IMR-90 (cell line): ENCODE measurements at regions not wholly inside any gene's neighbourhood (a gene's known extent, or its start where the extent isn't known, plus 50 kb on each side); places are given as distances from the start of the nearest gene placed in this dataset.

Experiments
- ATAC-seq: fragments of 200-7000 bp; cut with Tn5 transposase; 2 replicates; pipeline ENCODE4 v1.9.1; 2020; ENCODE audit warnings: low read depth, mild to moderate bottlenecking, moderate library complexity
- BruUV-seq: library from RNA; stranded (reverse); fragments of 400-500 nt; replicated peaks from 2 replicates; lab custom pipeline; 2021; lab: Mats Ljungman, UMichigan
- CTCF ChIA-PET: fragments of 300-600 bp; formaldehyde crosslinking; extraction: SDS; loops from one replicate; lab custom pipeline; 2021; ENCODE audit warnings: antibody characterized with exemption; lab: Yijun Ruan, JAX
- POLR2A ChIA-PET: fragments of 300-600 bp; sonication (Branson Sonifier 250); formaldehyde crosslinking; loops from one replicate; lab custom pipeline; 2022; ENCODE audit warnings: antibody characterized with exemption; ENCODE audit not compliant: unreplicated experiment; lab: Charles Lee
- DNase-seq: peaks from one replicate; pipeline ENCODE4 v3.0.0; 2013
- H2AFZ ChIP-seq: replicated peaks from 2 replicates; pipeline ENCODE3; 2013; ENCODE audit warnings: low read length, mild to moderate bottlenecking; ENCODE audit not compliant: poor library complexity
- H2AK5ac ChIP-seq: 2 replicates; pipeline ENCODE4 v1.6.1; 2013; ENCODE audit warnings: low read depth, low read length, inconsistent platforms
- H2AK9ac ChIP-seq: replicated peaks from 2 replicates; pipeline ENCODE3; 2013; ENCODE audit warnings: mild to moderate bottlenecking, low read depth, low read length, moderate library complexity; ENCODE audit not compliant: poor library complexity
- H2BK120ac ChIP-seq: 2 replicates; pipeline ENCODE4 v1.6.1; 2013; ENCODE audit warnings: low read depth, low read length, inconsistent platforms
- H2BK15ac ChIP-seq: 3 replicates; pipeline ENCODE4 v1.6.1; 2013; ENCODE audit warnings: low read depth, low read length, inconsistent platforms
- H2BK20ac ChIP-seq: 2 replicates; pipeline ENCODE4 v1.6.1; 2013; ENCODE audit warnings: low read depth, mild to moderate bottlenecking, inconsistent platforms, low read length, moderate library complexity
- H2BK5ac ChIP-seq: 2 replicates; pipeline ENCODE4 v1.6.1; 2013; ENCODE audit warnings: mild to moderate bottlenecking, low read depth, low read length, inconsistent platforms; ENCODE audit not compliant: poor library complexity, severe bottlenecking
- H3K14ac ChIP-seq: replicated peaks from 2 replicates; pipeline ENCODE4 v1.6.1; 2013; ENCODE audit warnings: low read depth, low read length, inconsistent platforms
- H3K18ac ChIP-seq: 2 replicates; pipeline ENCODE4 v1.6.1; 2013; ENCODE audit warnings: low read depth, low read length, control low read depth
- H3K23ac ChIP-seq: 2 replicates; pipeline ENCODE4 v1.6.1; 2013; ENCODE audit warnings: low read depth, low read length, inconsistent platforms
- H3K27ac ChIP-seq: 2 replicates; pipeline ENCODE4 v1.5.1; 2013; ENCODE audit warnings: mild to moderate bottlenecking, control low read depth, low read length; ENCODE audit not compliant: insufficient read depth
- H3K27me3 ChIP-seq: 2 replicates; pipeline ENCODE4 v1.6.1; 2013; ENCODE audit warnings: low read length; ENCODE audit not compliant: control insufficient read depth, insufficient read depth
- H3K36me3 ChIP-seq: 2 replicates; pipeline ENCODE4 v1.6.1; 2013; ENCODE audit warnings: low read length, mixed read lengths; ENCODE audit not compliant: control insufficient read depth, insufficient read depth
- H3K4ac ChIP-seq: 2 replicates; pipeline ENCODE4 v1.6.1; 2013; ENCODE audit warnings: low read depth, low read length, inconsistent platforms
- H3K4me1 ChIP-seq: 2 replicates; pipeline ENCODE4 v1.6.1; 2013; ENCODE audit warnings: low read length, mixed read lengths; ENCODE audit not compliant: control insufficient read depth, insufficient read depth
- H3K4me2 ChIP-seq: 2 replicates; pipeline ENCODE4 v1.6.1; 2013; ENCODE audit warnings: low read depth, mild to moderate bottlenecking, control low read depth, low read length, moderate library complexity
- H3K4me3 ChIP-seq: 2 replicates; pipeline ENCODE4 v1.5.1; 2013; ENCODE audit warnings: low read depth, mild to moderate bottlenecking, control low read depth, low read length, moderate library complexity; ENCODE audit not compliant: insufficient read depth
- H3K56ac ChIP-seq: 2 replicates; pipeline ENCODE4 v1.6.1; 2013; ENCODE audit warnings: low read length, inconsistent platforms; ENCODE audit not compliant: insufficient read depth; ENCODE audit errors: extremely low read depth
- H3K79me1 ChIP-seq, 2 experiments: 2 replicates each; pipeline ENCODE4 v1.6.1; 2013; ENCODE audit warnings: low read length in 2 of 2, inconsistent platforms in 1 of 2, low read depth in 1 of 2
- H3K9ac ChIP-seq: 2 replicates; pipeline ENCODE4 v1.6.1; 2013; ENCODE audit warnings: low read depth, low read length, control low read depth
- H3K9me1 ChIP-seq: 2 replicates; pipeline ENCODE4 v1.6.1; 2013; ENCODE audit warnings: low read length, inconsistent platforms; ENCODE audit not compliant: insufficient read depth
- H3K9me3 ChIP-seq: 2 replicates; pipeline ENCODE4 v1.6.1; 2013; ENCODE audit warnings: low read length; ENCODE audit not compliant: control insufficient read depth, insufficient read depth
- H4K20me1 ChIP-seq: 2 replicates; pipeline ENCODE4 v1.6.1; 2013; ENCODE audit warnings: low read length, inconsistent platforms; ENCODE audit not compliant: insufficient read depth
- H4K5ac ChIP-seq: 2 replicates; pipeline ENCODE4 v1.6.1; 2013; ENCODE audit warnings: mild to moderate bottlenecking, low read depth, low read length, control low read depth
- H4K8ac ChIP-seq, 2 experiments: 2 replicates each; pipeline ENCODE4 v1.6.1; 2013; ENCODE audit warnings: low read depth in 2 of 2, low read length in 2 of 2, control low read depth in 1 of 2, inconsistent platforms in 1 of 2
- H4K91ac ChIP-seq: 2 replicates; pipeline ENCODE4 v1.6.1; 2013; ENCODE audit warnings: low read depth, low read length, inconsistent platforms; ENCODE audit not compliant: insufficient read depth
- BHLHE40 ChIP-seq: fragments of 150-350 bp; IDR thresholded peaks from 2 replicates; pipeline ENCODE4 v1.6.1; 2016; ENCODE audit warnings: mild to moderate bottlenecking, low read depth, low read length
- CEBPB ChIP-seq: IDR thresholded peaks from 2 replicates; pipeline ENCODE4 v1.6.1; 2012; ENCODE audit warnings: low read depth, low read length, improper control_type of control experiment
- FOS ChIP-seq: fragments of 150-350 bp; IDR thresholded peaks from 2 replicates; pipeline ENCODE4 v1.6.1; 2016; ENCODE audit warnings: low read depth, low read length
- NFE2L2 ChIP-seq: fragments of 150-350 bp; IDR thresholded peaks from 2 replicates; pipeline ENCODE4 v1.6.1; 2016; ENCODE audit warnings: low read depth, mild to moderate bottlenecking, low read length
- POLR2A ChIP-seq: IDR thresholded peaks from 2 replicates; pipeline ENCODE4 v1.6.1; 2012; ENCODE audit warnings: mild to moderate bottlenecking, low read depth, low read length
- RAD21 ChIP-seq: IDR thresholded peaks from 2 replicates; pipeline ENCODE4 v1.6.1; 2012; ENCODE audit warnings: low read length, improper control_type of control experiment
- RFX5 ChIP-seq: IDR thresholded peaks from 2 replicates; pipeline ENCODE4 v1.8.0; 2012; ENCODE audit warnings: low read depth, mild to moderate bottlenecking, low read length, moderate library complexity
- WGBS, 2 experiments: methylation state at CpG; one replicate each; pipeline versions ENCODE4 v1.1.5 to v1.1.7; 2013; ENCODE audit warnings: missing lambda C conversion rate in 2 of 2; ENCODE audit not compliant: insufficient read length in 1 of 2; ENCODE audit errors: extremely low coverage in 2 of 2; 5-methylcytosine and 5-hydroxymethylcytosine counted together
- dilution Hi-C: fragments of 300-500 bp; cut with HindIII; formaldehyde crosslinking; loops from one replicate; pipeline ENCODE4 v1.14.3; 2018; ENCODE audit warnings: low sequenced_read_pairs; ENCODE audit not compliant: unreplicated experiment
- in situ Hi-C: fragments of 300-500 bp; cut with MboI; formaldehyde crosslinking; loops from 3 replicates; pipeline ENCODE4 v1.14.3; 2019; ENCODE audit warnings: low sequenced_read_pairs, inconsistent platforms, mixed read lengths
- intact Hi-C: fragments of 100-400 bp; cut with micrococcal nuclease; formaldehyde crosslinking; loops from 2 replicates; pipeline ENCODE4 v1.10.0; 2022
- TF ChIP-seq, protein P1 (sequence below): conservative IDR thresholded peaks from 2 replicates; pipeline ENCODE4 v1.5.1; 2012; ENCODE audit warnings: mild to moderate bottlenecking, low read depth, low read length, improper control_type of control experiment

DNA sequence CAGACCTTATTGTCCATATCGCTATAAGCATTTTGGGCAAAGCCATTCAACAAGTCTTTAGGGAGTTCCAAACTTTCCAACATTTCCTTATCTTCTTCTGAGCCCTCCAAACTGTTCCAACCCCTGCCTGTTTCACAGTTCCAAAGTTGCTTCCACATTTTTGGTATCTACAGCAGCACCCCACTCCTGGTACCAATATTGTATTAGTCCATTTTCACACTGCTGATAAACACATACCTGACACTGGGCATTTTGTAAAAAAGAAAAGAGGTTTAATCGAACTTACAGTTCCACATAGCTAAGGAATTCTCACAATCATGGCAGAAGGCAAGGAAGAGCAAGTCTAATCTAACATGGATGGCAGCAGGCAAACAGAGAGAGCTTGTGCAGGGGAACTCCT lies 834.1 kb upstream of the GBE1 start:
- Histone ChIP-seq H3K56ac (no peak overlapping the region), H3K9me1 (no peaks in the 10 kb centered on the region), H2AK9ac (no peak overlapping the region), H3K36me3 (no peaks in the 10 kb centered on the region), H4K8ac (no peak overlapping the region), H2BK20ac (no peak overlapping the region), H3K14ac (no peak overlapping the region), H3K23ac (no peak overlapping the region), H2BK5ac (no peak overlapping the region), H3K18ac (no peak overlapping the region), H3K27ac (no peak overlapping the region), H4K20me1 (no peaks in the 10 kb centered on the region), H4K91ac (no peak overlapping the region), H2BK120ac (no peak overlapping the region), H3K4me3 (no peak overlapping the region), H3K9ac (no peak overlapping the region), H2BK15ac (no peak overlapping the region), H2AFZ (no peak overlapping the region), H3K4me1 (no peaks in the 10 kb centered on the region), H3K4me2 (no peak overlapping the region), H4K5ac (no peak overlapping the region), H3K27me3 (no peaks in the 10 kb centered on the region), H3K79me1 (no peaks in the 10 kb centered on the region), H3K4ac (no peak overlapping the region), H3K9me3 (peaks cover 6% of the 10 kb centered on the region; the same call in 1 of the 2 replicates), H2AK5ac (no peak overlapping the region)
- DNase-seq (no peak), ATAC-seq (no peak)
- intact Hi-C loops, result no loop called here
- dilution Hi-C loops, result no loop called here
- in situ Hi-C loops, result no loop called here
- whole genome bisulfite sequencing, 2 experiments, result 63% methylated on average over 1 of the region's 2 CpGs; no CpG with 5 or more reads in 1 of the 2 experiments
- TF ChIP-seq, protein P1, sequence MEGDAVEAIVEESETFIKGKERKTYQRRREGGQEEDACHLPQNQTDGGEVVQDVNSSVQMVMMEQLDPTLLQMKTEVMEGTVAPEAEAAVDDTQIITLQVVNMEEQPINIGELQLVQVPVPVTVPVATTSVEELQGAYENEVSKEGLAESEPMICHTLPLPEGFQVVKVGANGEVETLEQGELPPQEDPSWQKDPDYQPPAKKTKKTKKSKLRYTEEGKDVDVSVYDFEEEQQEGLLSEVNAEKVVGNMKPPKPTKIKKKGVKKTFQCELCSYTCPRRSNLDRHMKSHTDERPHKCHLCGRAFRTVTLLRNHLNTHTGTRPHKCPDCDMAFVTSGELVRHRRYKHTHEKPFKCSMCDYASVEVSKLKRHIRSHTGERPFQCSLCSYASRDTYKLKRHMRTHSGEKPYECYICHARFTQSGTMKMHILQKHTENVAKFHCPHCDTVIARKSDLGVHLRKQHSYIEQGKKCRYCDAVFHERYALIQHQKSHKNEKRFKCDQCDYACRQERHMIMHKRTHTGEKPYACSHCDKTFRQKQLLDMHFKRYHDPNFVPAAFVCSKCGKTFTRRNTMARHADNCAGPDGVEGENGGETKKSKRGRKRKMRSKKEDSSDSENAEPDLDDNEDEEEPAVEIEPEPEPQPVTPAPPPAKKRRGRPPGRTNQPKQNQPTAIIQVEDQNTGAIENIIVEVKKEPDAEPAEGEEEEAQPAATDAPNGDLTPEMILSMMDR, result no peak
- TF ChIP-seq FOS (no peak), POLR2A (no peak), BHLHE40 (no peak), RAD21 (no peak), CEBPB (no peak), RFX5 (no peak), NFE2L2 (no peak)
- no TSS peak for BruUV-seq
- ChIA-PET POLR2A (no interaction called here), CTCF (no interaction called here)
